ENCODE measurements at regions not wholly inside any gene's neighbourhood (a gene's known extent, or its start where the extent isn't known, plus 50 kb on each side); places are given as distances from the start of the nearest gene placed in this dataset.

DNA sequence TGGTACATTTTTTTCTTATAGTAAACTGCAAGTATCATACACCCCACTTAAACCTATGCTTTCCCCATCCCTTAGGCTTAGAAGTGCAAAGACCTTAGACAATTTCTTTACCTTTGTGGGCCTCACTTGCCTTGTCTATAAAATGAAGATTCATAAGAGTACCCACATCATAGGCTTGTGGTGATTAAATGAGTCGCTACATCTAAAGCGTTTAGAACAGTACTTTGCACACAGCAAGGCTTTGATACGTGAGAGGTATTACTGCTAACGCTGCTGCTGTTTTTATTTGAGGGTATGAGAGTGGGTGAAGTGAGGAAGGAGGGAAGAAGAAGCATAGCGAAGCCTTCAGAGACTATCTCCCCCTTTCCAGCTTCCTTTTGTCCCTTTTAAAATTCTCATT, 87.8 kb upstream of the RPS6KA3 start:
- TF ChIP-seq, protein P1, sequence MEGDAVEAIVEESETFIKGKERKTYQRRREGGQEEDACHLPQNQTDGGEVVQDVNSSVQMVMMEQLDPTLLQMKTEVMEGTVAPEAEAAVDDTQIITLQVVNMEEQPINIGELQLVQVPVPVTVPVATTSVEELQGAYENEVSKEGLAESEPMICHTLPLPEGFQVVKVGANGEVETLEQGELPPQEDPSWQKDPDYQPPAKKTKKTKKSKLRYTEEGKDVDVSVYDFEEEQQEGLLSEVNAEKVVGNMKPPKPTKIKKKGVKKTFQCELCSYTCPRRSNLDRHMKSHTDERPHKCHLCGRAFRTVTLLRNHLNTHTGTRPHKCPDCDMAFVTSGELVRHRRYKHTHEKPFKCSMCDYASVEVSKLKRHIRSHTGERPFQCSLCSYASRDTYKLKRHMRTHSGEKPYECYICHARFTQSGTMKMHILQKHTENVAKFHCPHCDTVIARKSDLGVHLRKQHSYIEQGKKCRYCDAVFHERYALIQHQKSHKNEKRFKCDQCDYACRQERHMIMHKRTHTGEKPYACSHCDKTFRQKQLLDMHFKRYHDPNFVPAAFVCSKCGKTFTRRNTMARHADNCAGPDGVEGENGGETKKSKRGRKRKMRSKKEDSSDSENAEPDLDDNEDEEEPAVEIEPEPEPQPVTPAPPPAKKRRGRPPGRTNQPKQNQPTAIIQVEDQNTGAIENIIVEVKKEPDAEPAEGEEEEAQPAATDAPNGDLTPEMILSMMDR (IDR thresholded peaks at IDR 0.05) = no peak
- TF ChIP-seq KAT7 (CRISPR knock-in tag; IDR thresholded peaks at IDR 0.05; ENCODE audit: borderline replicate concordance) (no peak), TEAD1 (CRISPR knock-in tag; IDR thresholded peaks at IDR 0.05) (no peak), ZBTB21 (CRISPR knock-in tag; IDR thresholded peaks at IDR 0.05; ENCODE audit: borderline replicate concordance) (no peak), CREM (CRISPR knock-in tag; IDR thresholded peaks at IDR 0.05) (no peak), ELF4 (CRISPR knock-in tag; IDR thresholded peaks at IDR 0.05; ENCODE audit: low read depth) (no peak), SMAD4 (CRISPR knock-in tag; IDR thresholded peaks at IDR 0.05) (no peak), TP53 (CRISPR knock-in tag; IDR thresholded peaks at IDR 0.05) (no peak), JUN (CRISPR knock-in tag; IDR thresholded peaks at IDR 0.05) (no peak)
- TF ChIP-seq, protein P2, sequence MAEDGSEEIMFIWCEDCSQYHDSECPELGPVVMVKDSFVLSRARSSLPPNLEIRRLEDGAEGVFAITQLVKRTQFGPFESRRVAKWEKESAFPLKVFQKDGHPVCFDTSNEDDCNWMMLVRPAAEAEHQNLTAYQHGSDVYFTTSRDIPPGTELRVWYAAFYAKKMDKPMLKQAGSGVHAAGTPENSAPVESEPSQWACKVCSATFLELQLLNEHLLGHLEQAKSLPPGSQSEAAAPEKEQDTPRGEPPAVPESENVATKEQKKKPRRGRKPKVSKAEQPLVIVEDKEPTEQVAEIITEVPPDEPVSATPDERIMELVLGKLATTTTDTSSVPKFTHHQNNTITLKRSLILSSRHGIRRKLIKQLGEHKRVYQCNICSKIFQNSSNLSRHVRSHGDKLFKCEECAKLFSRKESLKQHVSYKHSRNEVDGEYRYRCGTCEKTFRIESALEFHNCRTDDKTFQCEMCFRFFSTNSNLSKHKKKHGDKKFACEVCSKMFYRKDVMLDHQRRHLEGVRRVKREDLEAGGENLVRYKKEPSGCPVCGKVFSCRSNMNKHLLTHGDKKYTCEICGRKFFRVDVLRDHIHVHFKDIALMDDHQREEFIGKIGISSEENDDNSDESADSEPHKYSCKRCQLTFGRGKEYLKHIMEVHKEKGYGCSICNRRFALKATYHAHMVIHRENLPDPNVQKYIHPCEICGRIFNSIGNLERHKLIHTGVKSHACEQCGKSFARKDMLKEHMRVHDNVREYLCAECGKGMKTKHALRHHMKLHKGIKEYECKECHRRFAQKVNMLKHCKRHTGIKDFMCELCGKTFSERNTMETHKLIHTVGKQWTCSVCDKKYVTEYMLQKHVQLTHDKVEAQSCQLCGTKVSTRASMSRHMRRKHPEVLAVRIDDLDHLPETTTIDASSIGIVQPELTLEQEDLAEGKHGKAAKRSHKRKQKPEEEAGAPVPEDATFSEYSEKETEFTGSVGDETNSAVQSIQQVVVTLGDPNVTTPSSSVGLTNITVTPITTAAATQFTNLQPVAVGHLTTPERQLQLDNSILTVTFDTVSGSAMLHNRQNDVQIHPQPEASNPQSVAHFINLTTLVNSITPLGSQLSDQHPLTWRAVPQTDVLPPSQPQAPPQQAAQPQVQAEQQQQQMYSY (CRISPR knock-in tag; IDR thresholded peaks at IDR 0.05) = no peak
- TF ChIP-seq, protein P3, sequence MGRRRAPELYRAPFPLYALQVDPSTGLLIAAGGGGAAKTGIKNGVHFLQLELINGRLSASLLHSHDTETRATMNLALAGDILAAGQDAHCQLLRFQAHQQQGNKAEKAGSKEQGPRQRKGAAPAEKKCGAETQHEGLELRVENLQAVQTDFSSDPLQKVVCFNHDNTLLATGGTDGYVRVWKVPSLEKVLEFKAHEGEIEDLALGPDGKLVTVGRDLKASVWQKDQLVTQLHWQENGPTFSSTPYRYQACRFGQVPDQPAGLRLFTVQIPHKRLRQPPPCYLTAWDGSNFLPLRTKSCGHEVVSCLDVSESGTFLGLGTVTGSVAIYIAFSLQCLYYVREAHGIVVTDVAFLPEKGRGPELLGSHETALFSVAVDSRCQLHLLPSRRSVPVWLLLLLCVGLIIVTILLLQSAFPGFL (CRISPR knock-in tag; IDR thresholded peaks at IDR 0.05; ENCODE audit: borderline replicate concordance) = no peak
- TF ChIP-seq, protein P4, sequence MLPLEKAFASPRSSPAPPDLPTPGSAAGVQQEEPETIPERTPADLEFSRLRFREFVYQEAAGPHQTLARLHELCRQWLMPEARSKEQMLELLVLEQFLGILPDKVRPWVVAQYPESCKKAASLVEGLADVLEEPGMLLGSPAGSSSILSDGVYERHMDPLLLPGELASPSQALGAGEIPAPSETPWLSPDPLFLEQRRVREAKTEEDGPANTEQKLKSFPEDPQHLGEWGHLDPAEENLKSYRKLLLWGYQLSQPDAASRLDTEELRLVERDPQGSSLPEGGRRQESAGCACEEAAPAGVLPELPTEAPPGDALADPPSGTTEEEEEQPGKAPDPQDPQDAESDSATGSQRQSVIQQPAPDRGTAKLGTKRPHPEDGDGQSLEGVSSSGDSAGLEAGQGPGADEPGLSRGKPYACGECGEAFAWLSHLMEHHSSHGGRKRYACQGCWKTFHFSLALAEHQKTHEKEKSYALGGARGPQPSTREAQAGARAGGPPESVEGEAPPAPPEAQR (CRISPR knock-in tag; IDR thresholded peaks at IDR 0.05) = no peak

Measured in WTC11 (cell line).